ENCODE measurements at regions not wholly inside any gene's neighbourhood (a gene's known extent, or its start where the extent isn't known, plus 50 kb on each side); places are given as distances from the start of the nearest gene placed in this dataset.

DNA sequence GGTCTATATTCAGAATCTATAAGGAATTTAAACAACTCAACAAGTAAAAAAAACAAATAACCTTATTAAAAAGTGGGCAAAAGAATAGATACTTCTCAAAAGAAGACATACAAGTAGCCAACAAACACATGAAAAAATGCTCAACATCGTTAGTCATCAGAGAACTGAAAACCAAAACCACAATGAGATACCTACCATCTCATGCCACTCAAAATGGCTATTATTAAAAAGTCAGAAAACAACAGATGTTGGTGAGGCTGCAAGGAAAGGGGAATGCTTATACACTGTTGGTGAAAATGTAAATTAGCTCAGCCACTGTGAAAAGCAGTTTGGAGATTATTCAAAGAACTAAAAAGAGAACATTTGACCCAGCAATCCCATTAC is 201.6 kb downstream of the QDPR start:
- TF ChIP-seq POLR2A (IDR thresholded peaks at IDR 0.05; ENCODE audit: low read length) (no peak), GATA1 (IDR thresholded peaks at IDR 0.05; ENCODE audit: low read depth, low read length) (no peak)

Measured in erythroblast (primary cell).